NB4 (cell line): ENCODE measurements at regions not wholly inside any gene's neighbourhood (a gene's known extent, or its start where the extent isn't known, plus 50 kb on each side); places are given as distances from the start of the nearest gene placed in this dataset.

Experiments used
- DNase-seq: peaks from one replicate; pipeline ENCODE4 v3.0.0; 2010; ENCODE audit warnings: low read depth
- H3K4me3 ChIP-seq: one replicate; pipeline ENCODE4 v1.5.1; 2011; ENCODE audit warnings: mild to moderate bottlenecking, low read depth, low read length, moderate library complexity
- MYC ChIP-seq: IDR thresholded peaks from 2 replicates; pipeline ENCODE4 v1.6.1; 2011; ENCODE audit warnings: low read depth, low read length
- POLR2A ChIP-seq: IDR thresholded peaks from 2 replicates; pipeline ENCODE4 v1.6.1; 2011; ENCODE audit warnings: mild to moderate bottlenecking; ENCODE audit not compliant: insufficient read length; ENCODE audit errors: extremely low read depth
- TF ChIP-seq, protein P1 (sequence below): IDR thresholded peaks from one replicate; pipeline ENCODE4 v1.5.1; 2012; ENCODE audit warnings: low read depth, low read length
- TF ChIP-seq, protein P2 (sequence below): IDR thresholded peaks from 2 replicates; pipeline ENCODE4 v1.6.1; 2011; ENCODE audit warnings: low read depth, low read length

DNA sequence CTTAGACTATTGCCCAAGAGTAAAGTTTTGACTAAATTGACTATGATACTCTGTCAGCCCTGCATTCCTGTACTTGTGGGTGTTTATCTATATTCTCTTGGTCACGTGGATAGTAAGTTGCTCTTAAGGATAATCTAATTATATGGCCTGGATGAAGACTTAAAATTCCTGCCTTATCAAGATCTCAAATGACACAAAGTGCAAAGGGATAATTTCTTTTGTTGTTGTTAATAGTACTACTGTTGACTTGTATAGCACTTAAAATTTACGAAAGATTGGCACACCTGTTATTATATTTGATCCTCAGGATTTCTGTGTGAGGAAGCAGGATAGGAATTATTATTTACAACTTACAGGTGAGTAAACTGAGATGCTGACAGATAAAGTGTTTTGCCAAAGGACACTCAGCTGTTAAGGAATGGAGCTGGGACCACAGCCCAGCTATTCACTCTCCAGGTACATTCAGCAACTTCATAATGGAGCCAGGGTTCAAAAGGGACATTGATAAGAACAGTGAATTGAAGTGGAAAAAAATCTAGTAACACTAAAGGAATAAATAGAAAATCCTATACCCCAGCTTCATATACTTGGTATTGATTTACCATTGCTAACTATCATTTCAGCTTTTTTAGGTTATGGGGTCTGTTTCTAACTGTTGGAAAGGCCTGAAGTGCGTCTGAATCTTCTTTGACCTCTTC, 53.4 kb upstream of the EVL start:
- no peak for TF ChIP-seq POLR2A
- TF ChIP-seq, protein P1, sequence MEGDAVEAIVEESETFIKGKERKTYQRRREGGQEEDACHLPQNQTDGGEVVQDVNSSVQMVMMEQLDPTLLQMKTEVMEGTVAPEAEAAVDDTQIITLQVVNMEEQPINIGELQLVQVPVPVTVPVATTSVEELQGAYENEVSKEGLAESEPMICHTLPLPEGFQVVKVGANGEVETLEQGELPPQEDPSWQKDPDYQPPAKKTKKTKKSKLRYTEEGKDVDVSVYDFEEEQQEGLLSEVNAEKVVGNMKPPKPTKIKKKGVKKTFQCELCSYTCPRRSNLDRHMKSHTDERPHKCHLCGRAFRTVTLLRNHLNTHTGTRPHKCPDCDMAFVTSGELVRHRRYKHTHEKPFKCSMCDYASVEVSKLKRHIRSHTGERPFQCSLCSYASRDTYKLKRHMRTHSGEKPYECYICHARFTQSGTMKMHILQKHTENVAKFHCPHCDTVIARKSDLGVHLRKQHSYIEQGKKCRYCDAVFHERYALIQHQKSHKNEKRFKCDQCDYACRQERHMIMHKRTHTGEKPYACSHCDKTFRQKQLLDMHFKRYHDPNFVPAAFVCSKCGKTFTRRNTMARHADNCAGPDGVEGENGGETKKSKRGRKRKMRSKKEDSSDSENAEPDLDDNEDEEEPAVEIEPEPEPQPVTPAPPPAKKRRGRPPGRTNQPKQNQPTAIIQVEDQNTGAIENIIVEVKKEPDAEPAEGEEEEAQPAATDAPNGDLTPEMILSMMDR = no peak
- no peak for TF ChIP-seq MYC
- TF ChIP-seq, protein P2, sequence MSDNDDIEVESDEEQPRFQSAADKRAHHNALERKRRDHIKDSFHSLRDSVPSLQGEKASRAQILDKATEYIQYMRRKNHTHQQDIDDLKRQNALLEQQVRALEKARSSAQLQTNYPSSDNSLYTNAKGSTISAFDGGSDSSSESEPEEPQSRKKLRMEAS = no peak
- no peak for DNase-seq

DNA sequence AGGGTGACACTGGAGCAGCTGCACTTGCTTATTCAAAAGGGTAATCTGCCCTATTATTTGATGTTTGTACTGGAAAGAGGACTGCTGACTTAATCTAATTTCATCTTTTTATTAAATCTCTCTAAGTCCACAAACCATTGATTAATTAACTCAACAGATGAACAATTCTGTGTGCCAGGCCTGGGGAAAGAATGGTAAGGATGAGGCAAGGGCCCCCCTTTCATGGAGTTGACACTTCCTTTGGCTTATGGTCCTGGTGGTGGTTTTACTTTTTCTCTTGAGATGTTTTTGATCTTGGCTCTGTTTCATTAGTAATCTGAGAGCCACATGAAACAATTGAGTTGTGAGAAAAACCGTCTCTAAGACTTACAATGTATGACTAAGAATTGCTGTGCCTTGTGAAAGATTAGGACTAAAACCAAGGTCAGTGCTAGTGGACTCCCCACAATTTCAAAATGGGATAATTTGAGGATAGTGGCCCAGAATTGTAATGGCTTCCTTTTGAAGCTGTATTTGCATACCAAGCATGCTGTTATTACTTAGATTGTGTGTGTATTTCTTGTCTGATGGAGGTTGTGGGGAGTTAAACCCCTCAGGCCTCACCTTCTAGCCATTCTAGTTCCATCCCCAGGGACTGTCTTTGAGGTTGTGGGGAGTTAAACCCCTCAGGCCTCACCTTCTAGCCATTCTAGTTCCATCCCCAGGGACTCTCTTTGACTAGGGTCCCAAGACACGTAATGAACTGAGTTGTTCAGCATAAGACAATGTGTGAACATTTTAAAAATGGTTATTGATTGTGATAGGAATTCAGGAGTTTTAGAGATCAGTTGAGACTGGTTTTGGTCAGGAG, 52.5 kb upstream of the EVL start:
- no peak for DNase-seq
- TF ChIP-seq, protein P2 = no peak
- TF ChIP-seq, protein P1 = no peak
- TF ChIP-seq POLR2A = no peak
- TF ChIP-seq MYC = no peak
- no peak overlapping the region for H3K4me3 ChIP-seq

More for the DNA sequence above, 53.4 kb upstream of the EVL start:
- H3K4me3 ChIP-seq = no peak overlapping the region

DNA sequence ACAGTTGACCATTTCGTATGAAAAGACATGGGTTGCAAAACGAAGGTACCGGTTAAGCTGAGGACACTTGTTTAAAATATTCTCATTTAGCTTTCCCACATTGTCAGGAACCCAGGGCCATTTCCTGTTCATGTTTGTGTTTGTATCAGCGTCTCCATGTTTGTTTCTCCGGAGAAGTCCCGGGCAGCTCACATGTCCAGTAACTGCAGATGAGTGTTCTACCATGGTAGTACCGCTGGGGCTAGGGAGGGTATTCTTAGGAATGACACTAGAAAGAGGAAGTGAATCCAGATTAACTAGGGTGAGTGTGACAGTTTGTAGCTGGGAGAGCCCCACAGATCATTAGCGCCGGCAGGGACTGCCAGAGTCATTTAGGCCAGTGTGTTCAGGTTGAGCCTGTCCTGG, 50.0 kb upstream of the EVL start:
- TF ChIP-seq MYC (no peak), POLR2A (no peak)
- TF ChIP-seq, protein P2 = no peak
- TF ChIP-seq, protein P1 = no peak
- H3K4me3 ChIP-seq = no peak overlapping the region
- DNase-seq = peak; percentile 83
